ENCODE measurements at regions not wholly inside any gene's neighbourhood (a gene's known extent, or its start where the extent isn't known, plus 50 kb on each side); places are given as distances from the start of the nearest gene placed in this dataset.

DNA sequence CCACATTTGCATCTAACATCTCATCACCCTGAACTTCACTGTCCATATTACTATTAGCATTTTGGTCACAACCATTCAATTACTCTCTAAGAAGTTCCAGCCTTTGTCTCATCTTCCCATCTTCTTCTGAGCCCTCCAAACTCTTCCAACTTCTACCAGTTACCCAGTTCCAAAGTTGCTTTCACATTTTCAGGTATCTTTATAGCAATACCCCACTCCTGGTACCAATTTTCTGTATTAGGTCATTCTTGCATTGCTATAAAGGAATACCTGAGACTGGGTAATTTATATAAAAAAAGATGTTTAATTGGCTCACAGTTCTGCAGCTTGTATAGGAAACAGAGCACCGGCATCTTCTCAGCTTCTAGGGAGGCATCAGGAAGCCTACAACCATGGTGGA lies 64.7 kb upstream of the ARHGAP42 start:
- Histone ChIP-seq H3K36me3 (ENCODE audit: insufficient read depth, low read length) (no peaks in the 10 kb centered on the region), H3K9ac (ENCODE audit: low read depth, low read length, poor library complexity, severe bottlenecking) (no peak overlapping the region), H3K4me2 (ENCODE audit: low read depth, low read length, poor library complexity, severe bottlenecking) (no peak overlapping the region), H3K9me2 (replicated peaks; ENCODE audit: low read depth, low read length) (no peaks in the 10 kb centered on the region), H3K9me3 (ENCODE audit: insufficient read depth, low read depth, low read length) (no peaks in the 10 kb centered on the region; the same call in 1 of the 2 replicates), H3K27me3 (ENCODE audit: insufficient read depth, low read length, poor library complexity, severe bottlenecking) (no peaks in the 10 kb centered on the region), H3F3A (ENCODE audit: low read depth) (no peaks in the 10 kb centered on the region), H3K79me2 (ENCODE audit: insufficient read depth, low read length) (no peaks in the 10 kb centered on the region), H2AFZ (ENCODE audit: low read length) (no peak overlapping the region), H3K4me3 (ENCODE audit: low read length, poor library complexity, severe bottlenecking) (no peak overlapping the region), H3K4me1 (ENCODE audit: insufficient read depth, low read length, poor library complexity, severe bottlenecking) (no peaks in the 10 kb centered on the region), H4K20me1 (ENCODE audit: insufficient read depth, low read length, poor library complexity, severe bottlenecking) (no peaks in the 10 kb centered on the region)
- TF ChIP-seq, protein P1, sequence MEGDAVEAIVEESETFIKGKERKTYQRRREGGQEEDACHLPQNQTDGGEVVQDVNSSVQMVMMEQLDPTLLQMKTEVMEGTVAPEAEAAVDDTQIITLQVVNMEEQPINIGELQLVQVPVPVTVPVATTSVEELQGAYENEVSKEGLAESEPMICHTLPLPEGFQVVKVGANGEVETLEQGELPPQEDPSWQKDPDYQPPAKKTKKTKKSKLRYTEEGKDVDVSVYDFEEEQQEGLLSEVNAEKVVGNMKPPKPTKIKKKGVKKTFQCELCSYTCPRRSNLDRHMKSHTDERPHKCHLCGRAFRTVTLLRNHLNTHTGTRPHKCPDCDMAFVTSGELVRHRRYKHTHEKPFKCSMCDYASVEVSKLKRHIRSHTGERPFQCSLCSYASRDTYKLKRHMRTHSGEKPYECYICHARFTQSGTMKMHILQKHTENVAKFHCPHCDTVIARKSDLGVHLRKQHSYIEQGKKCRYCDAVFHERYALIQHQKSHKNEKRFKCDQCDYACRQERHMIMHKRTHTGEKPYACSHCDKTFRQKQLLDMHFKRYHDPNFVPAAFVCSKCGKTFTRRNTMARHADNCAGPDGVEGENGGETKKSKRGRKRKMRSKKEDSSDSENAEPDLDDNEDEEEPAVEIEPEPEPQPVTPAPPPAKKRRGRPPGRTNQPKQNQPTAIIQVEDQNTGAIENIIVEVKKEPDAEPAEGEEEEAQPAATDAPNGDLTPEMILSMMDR (conservative IDR thresholded peaks at IDR 0.05; ENCODE audit: low read length) = no peak
- TF ChIP-seq EZH2phosphoT487 (IDR thresholded peaks at IDR 0.05; ENCODE audit: borderline replicate concordance) = no peak

DNA sequence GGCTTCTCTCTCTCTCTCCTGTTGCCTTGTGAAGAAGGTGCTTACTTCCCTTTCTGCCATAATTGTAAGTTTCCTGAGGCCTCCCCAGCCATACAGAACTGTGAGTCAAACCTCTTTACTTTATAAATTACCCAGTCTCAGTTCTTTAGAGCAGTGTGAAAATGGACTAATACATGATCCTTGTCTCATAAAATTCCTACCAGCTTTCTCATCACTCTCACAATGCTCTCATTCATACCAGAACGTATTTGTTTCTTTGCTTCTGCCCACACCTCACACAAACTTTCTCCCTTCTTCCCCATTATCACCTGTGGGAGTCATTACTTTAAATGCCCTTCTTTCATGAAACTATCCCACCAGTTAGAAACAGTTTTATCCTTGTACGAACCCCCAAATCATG lies 62.7 kb upstream of the ARHGAP42 start:
- Histone ChIP-seq H3K36me3 (ENCODE audit: insufficient read depth, low read length) (no peaks in the 10 kb centered on the region), H3K4me1 (ENCODE audit: insufficient read depth, low read length, poor library complexity, severe bottlenecking) (no peaks in the 10 kb centered on the region), H3K9me3 (ENCODE audit: insufficient read depth, low read depth, low read length) (no peaks in the 10 kb centered on the region; the same call in 1 of the 2 replicates), H4K20me1 (ENCODE audit: insufficient read depth, low read length, poor library complexity, severe bottlenecking) (no peaks in the 10 kb centered on the region), H3K9me2 (replicated peaks; ENCODE audit: low read depth, low read length) (no peaks in the 10 kb centered on the region), H3F3A (ENCODE audit: low read depth) (no peaks in the 10 kb centered on the region), H2AFZ (ENCODE audit: low read length) (no peak overlapping the region), H3K4me3 (ENCODE audit: low read length, poor library complexity, severe bottlenecking) (no peak overlapping the region), H3K27me3 (ENCODE audit: insufficient read depth, low read length, poor library complexity, severe bottlenecking) (no peaks in the 10 kb centered on the region), H3K4me2 (ENCODE audit: low read depth, low read length, poor library complexity, severe bottlenecking) (no peak overlapping the region), H3K79me2 (ENCODE audit: insufficient read depth, low read length) (no peaks in the 10 kb centered on the region), H3K9ac (ENCODE audit: low read depth, low read length, poor library complexity, severe bottlenecking) (no peak overlapping the region)
- TF ChIP-seq, protein P1 (conservative IDR thresholded peaks at IDR 0.05; ENCODE audit: low read length) = no peak
- no peak for TF ChIP-seq EZH2phosphoT487 (IDR thresholded peaks at IDR 0.05; ENCODE audit: borderline replicate concordance)

DNA sequence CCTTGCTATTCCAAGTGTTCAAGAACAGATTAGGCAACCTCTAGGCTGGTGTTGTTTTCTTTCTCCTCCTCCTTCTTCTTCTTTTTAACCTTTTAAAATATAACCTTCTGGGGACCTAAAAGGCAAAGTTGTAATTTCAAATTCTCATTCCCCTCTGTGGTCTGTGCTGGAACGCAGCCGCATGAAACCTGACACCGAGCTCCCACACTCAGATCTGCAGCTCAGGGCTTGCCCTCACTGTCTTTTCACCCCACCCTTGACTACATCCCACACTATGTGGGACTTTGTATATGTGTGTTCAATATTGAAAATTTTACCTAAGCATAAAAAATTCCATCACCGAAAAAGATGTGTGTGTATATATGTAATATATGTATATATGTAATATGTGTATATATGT lies 62.0 kb upstream of the ARHGAP42 start:
- no peaks in the 10 kb centered on the region for H3K79me2 ChIP-seq (ENCODE audit: insufficient read depth, low read length)
- H4K20me1 ChIP-seq (ENCODE audit: insufficient read depth, low read length, poor library complexity, severe bottlenecking) = no peaks in the 10 kb centered on the region
- no peak overlapping the region for H3K4me2 ChIP-seq (ENCODE audit: low read depth, low read length, poor library complexity, severe bottlenecking)
- no peak overlapping the region for H3K9ac ChIP-seq (ENCODE audit: low read depth, low read length, poor library complexity, severe bottlenecking)
- no peak overlapping the region for H2AFZ ChIP-seq (ENCODE audit: low read length)
- no peaks in the 10 kb centered on the region for H3F3A ChIP-seq (ENCODE audit: low read depth)
- H3K36me3 ChIP-seq (ENCODE audit: insufficient read depth, low read length) = no peaks in the 10 kb centered on the region
- TF ChIP-seq EZH2phosphoT487 (IDR thresholded peaks at IDR 0.05; ENCODE audit: borderline replicate concordance) = no peak
- TF ChIP-seq, protein P1 (conservative IDR thresholded peaks at IDR 0.05; ENCODE audit: low read length) = no peak
- H3K4me1 ChIP-seq (ENCODE audit: insufficient read depth, low read length, poor library complexity, severe bottlenecking) = no peaks in the 10 kb centered on the region
- no peaks in the 10 kb centered on the region for H3K9me2 ChIP-seq (replicated peaks; ENCODE audit: low read depth, low read length)
- no peaks in the 10 kb centered on the region; the same call in 1 of the 2 replicates for H3K9me3 ChIP-seq (ENCODE audit: insufficient read depth, low read depth, low read length)
- H3K27me3 ChIP-seq (ENCODE audit: insufficient read depth, low read length, poor library complexity, severe bottlenecking) = no peaks in the 10 kb centered on the region
- H3K4me3 ChIP-seq (ENCODE audit: low read length, poor library complexity, severe bottlenecking) = no peak overlapping the region
